ENCODE measurements at regions not wholly inside any gene's neighbourhood (a gene's known extent, or its start where the extent isn't known, plus 50 kb on each side); places are given as distances from the start of the nearest gene placed in this dataset.

DNA sequence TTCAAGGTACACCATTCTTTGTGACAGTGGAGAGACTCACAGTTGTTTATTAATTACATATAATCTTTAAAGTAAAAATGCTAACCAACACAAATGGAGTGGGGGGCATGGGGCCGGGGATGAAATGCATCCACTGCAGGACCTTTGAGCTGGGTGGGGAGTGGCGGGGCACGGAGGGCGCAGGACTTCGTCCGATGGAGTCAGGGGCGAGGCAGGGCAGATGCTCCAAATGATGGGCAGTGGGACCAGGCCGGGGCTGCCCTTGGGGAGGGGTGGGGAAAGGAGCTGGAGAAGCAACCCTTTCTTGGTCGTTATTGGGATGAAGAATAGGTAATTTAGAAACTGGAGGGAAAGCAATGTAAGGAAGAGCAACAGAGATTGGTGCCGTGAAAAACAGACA is 220.0 kb downstream of the TEX29 start:
- TF ChIP-seq, protein P1, sequence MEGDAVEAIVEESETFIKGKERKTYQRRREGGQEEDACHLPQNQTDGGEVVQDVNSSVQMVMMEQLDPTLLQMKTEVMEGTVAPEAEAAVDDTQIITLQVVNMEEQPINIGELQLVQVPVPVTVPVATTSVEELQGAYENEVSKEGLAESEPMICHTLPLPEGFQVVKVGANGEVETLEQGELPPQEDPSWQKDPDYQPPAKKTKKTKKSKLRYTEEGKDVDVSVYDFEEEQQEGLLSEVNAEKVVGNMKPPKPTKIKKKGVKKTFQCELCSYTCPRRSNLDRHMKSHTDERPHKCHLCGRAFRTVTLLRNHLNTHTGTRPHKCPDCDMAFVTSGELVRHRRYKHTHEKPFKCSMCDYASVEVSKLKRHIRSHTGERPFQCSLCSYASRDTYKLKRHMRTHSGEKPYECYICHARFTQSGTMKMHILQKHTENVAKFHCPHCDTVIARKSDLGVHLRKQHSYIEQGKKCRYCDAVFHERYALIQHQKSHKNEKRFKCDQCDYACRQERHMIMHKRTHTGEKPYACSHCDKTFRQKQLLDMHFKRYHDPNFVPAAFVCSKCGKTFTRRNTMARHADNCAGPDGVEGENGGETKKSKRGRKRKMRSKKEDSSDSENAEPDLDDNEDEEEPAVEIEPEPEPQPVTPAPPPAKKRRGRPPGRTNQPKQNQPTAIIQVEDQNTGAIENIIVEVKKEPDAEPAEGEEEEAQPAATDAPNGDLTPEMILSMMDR (IDR thresholded peaks at IDR 0.05): no peak
- no peak for TF ChIP-seq ZFX (IDR thresholded peaks at IDR 0.05; ENCODE audit: borderline replicate concordance)
